ENCODE measurements at regions not wholly inside any gene's neighbourhood (a gene's known extent, or its start where the extent isn't known, plus 50 kb on each side); places are given as distances from the start of the nearest gene placed in this dataset.

- H3K36me3 ChIP-seq (ENCODE audit: insufficient read depth, low read length), result no peaks in the 10 kb centered on the region
- H3K9me3 ChIP-seq (ENCODE audit: low read length), result no peaks in the 10 kb centered on the region
- H3K27me3 ChIP-seq (ENCODE audit: insufficient read depth, low read length), result no peaks in the 10 kb centered on the region
- H3K4me1 ChIP-seq (ENCODE audit: insufficient read depth, low read length), result no peaks in the 10 kb centered on the region
- H3K4me3 ChIP-seq (ENCODE audit: low read length), result no peak overlapping the region
- no peak overlapping the region for H2AFZ ChIP-seq (ENCODE audit: low read depth, low read length)
Observed at GRCh38 chr3:22349215-22349851, 598.3 kb upstream of the ZNF385D start.

GRCh38 chr3:22351806-22352205 is 600.8 kb upstream of the ZNF385D start:
- Histone ChIP-seq H3K4me3 (ENCODE audit: low read length) (no peak overlapping the region), H3K4me1 (ENCODE audit: insufficient read depth, low read length) (no peaks in the 10 kb centered on the region)

GRCh38 chr3:22353126-22353525 is 602.1 kb upstream of the ZNF385D start:
- no peaks in the 10 kb centered on the region for H3K36me3 ChIP-seq (ENCODE audit: insufficient read depth, low read length)
- H3K27me3 ChIP-seq (ENCODE audit: insufficient read depth, low read length), result no peaks in the 10 kb centered on the region
- H2AFZ ChIP-seq (ENCODE audit: low read depth, low read length), result no peak overlapping the region
- no peaks in the 10 kb centered on the region for H3K9me3 ChIP-seq (ENCODE audit: low read length)
- no peaks in the 10 kb centered on the region for H3K4me1 ChIP-seq (ENCODE audit: insufficient read depth, low read length)
- H3K4me3 ChIP-seq (ENCODE audit: low read length), result no peak overlapping the region

More at GRCh38 chr3:22351806-22352205, 600.8 kb upstream of the ZNF385D start:
- no peaks in the 10 kb centered on the region for H3K36me3 ChIP-seq (ENCODE audit: insufficient read depth, low read length)
- no peak overlapping the region for H2AFZ ChIP-seq (ENCODE audit: low read depth, low read length)
- no peaks in the 10 kb centered on the region for H3K9me3 ChIP-seq (ENCODE audit: low read length)
- H3K27me3 ChIP-seq (ENCODE audit: insufficient read depth, low read length), result no peaks in the 10 kb centered on the region

GRCh38 chr3:22358334-22358733 is 607.3 kb upstream of the ZNF385D start:
- no peaks in the 10 kb centered on the region for H3K9me3 ChIP-seq (ENCODE audit: low read length)
- H2AFZ ChIP-seq (ENCODE audit: low read depth, low read length), result no peak overlapping the region
- H3K27me3 ChIP-seq (ENCODE audit: insufficient read depth, low read length), result no peaks in the 10 kb centered on the region
- no peaks in the 10 kb centered on the region for H3K4me1 ChIP-seq (ENCODE audit: insufficient read depth, low read length)
- H3K36me3 ChIP-seq (ENCODE audit: insufficient read depth, low read length), result no peaks in the 10 kb centered on the region
- no peak overlapping the region for H3K4me3 ChIP-seq (ENCODE audit: low read length)

- no peaks in the 10 kb centered on the region for H3K4me1 ChIP-seq (ENCODE audit: insufficient read depth, low read length)
- no peaks in the 10 kb centered on the region for H3K27me3 ChIP-seq (ENCODE audit: insufficient read depth, low read length)
- no peak overlapping the region for H3K4me3 ChIP-seq (ENCODE audit: low read length)
- no peaks in the 10 kb centered on the region for H3K9me3 ChIP-seq (ENCODE audit: low read length)
- no peak overlapping the region for H2AFZ ChIP-seq (ENCODE audit: low read depth, low read length)
- no peaks in the 10 kb centered on the region for H3K36me3 ChIP-seq (ENCODE audit: insufficient read depth, low read length)
Observed at GRCh38 chr3:22360164-22360563, 609.2 kb upstream of the ZNF385D start.

- H3K36me3 ChIP-seq (ENCODE audit: insufficient read depth, low read length), result no peaks in the 10 kb centered on the region
- H3K27me3 ChIP-seq (ENCODE audit: insufficient read depth, low read length), result no peaks in the 10 kb centered on the region
- H3K4me1 ChIP-seq (ENCODE audit: insufficient read depth, low read length), result no peaks in the 10 kb centered on the region
- no peak overlapping the region for H3K4me3 ChIP-seq (ENCODE audit: low read length)
- H2AFZ ChIP-seq (ENCODE audit: low read depth, low read length), result no peak overlapping the region
- no peaks in the 10 kb centered on the region for H3K9me3 ChIP-seq (ENCODE audit: low read length)
Observed at GRCh38 chr3:22360970-22361369, 610.0 kb upstream of the ZNF385D start.

- Histone ChIP-seq H3K4me3 (ENCODE audit: low read length) (no peak overlapping the region), H3K9me3 (ENCODE audit: low read length) (no peaks in the 10 kb centered on the region), H3K4me1 (ENCODE audit: insufficient read depth, low read length) (no peaks in the 10 kb centered on the region), H3K36me3 (ENCODE audit: insufficient read depth, low read length) (no peaks in the 10 kb centered on the region), H2AFZ (ENCODE audit: low read depth, low read length) (no peak overlapping the region), H3K27me3 (ENCODE audit: insufficient read depth, low read length) (no peaks in the 10 kb centered on the region)
Observed at GRCh38 chr3:22361521-22361920, 610.5 kb upstream of the ZNF385D start.

- H3K4me1 ChIP-seq (ENCODE audit: insufficient read depth, low read length), result no peaks in the 10 kb centered on the region
- H3K9me3 ChIP-seq (ENCODE audit: low read length), result no peaks in the 10 kb centered on the region
- no peaks in the 10 kb centered on the region for H3K27me3 ChIP-seq (ENCODE audit: insufficient read depth, low read length)
- H3K4me3 ChIP-seq (ENCODE audit: low read length), result no peak overlapping the region
- H2AFZ ChIP-seq (ENCODE audit: low read depth, low read length), result no peak overlapping the region
- no peaks in the 10 kb centered on the region for H3K36me3 ChIP-seq (ENCODE audit: insufficient read depth, low read length)
Observed at GRCh38 chr3:22364851-22365250, 613.8 kb upstream of the ZNF385D start.

- Histone ChIP-seq H3K4me3 (ENCODE audit: low read length) (no peak overlapping the region), H3K9me3 (ENCODE audit: low read length) (no peaks in the 10 kb centered on the region), H3K4me1 (ENCODE audit: insufficient read depth, low read length) (no peaks in the 10 kb centered on the region), H2AFZ (ENCODE audit: low read depth, low read length) (no peak overlapping the region), H3K36me3 (ENCODE audit: insufficient read depth, low read length) (no peaks in the 10 kb centered on the region), H3K27me3 (ENCODE audit: insufficient read depth, low read length) (peaks cover 15% of the 10 kb centered on the region)
Observed at GRCh38 chr3:22366781-22367180, 615.8 kb upstream of the ZNF385D start.

- Histone ChIP-seq H3K4me1 (ENCODE audit: insufficient read depth, low read length) (no peaks in the 10 kb centered on the region), H3K27me3 (ENCODE audit: insufficient read depth, low read length) (peaks cover 40% of the 10 kb centered on the region), H3K9me3 (ENCODE audit: low read length) (no peaks in the 10 kb centered on the region), H2AFZ (ENCODE audit: low read depth, low read length) (no peak overlapping the region), H3K4me3 (ENCODE audit: low read length) (no peak overlapping the region), H3K36me3 (ENCODE audit: insufficient read depth, low read length) (no peaks in the 10 kb centered on the region)
Observed at GRCh38 chr3:22371036-22371435, 620.0 kb upstream of the ZNF385D start.

- Histone ChIP-seq H3K27me3 (ENCODE audit: insufficient read depth, low read length) (peaks cover 40% of the 10 kb centered on the region), H3K36me3 (ENCODE audit: insufficient read depth, low read length) (no peaks in the 10 kb centered on the region), H3K4me1 (ENCODE audit: insufficient read depth, low read length) (no peaks in the 10 kb centered on the region), H3K9me3 (ENCODE audit: low read length) (no peaks in the 10 kb centered on the region), H3K4me3 (ENCODE audit: low read length) (no peak overlapping the region), H2AFZ (ENCODE audit: low read depth, low read length) (no peak overlapping the region)
Observed at GRCh38 chr3:22371607-22372291, 620.7 kb upstream of the ZNF385D start.

- Histone ChIP-seq H3K4me1 (ENCODE audit: insufficient read depth, low read length) (no peaks in the 10 kb centered on the region), H3K36me3 (ENCODE audit: insufficient read depth, low read length) (no peaks in the 10 kb centered on the region), H3K4me3 (ENCODE audit: low read length) (no peak overlapping the region), H3K27me3 (ENCODE audit: insufficient read depth, low read length) (peaks cover 40% of the 10 kb centered on the region), H3K9me3 (ENCODE audit: low read length) (no peaks in the 10 kb centered on the region), H2AFZ (ENCODE audit: low read depth, low read length) (no peak overlapping the region)
Observed at GRCh38 chr3:22372292-22373062, 621.5 kb upstream of the ZNF385D start.

- peaks cover 40% of the 10 kb centered on the region for H3K27me3 ChIP-seq (ENCODE audit: insufficient read depth, low read length)
- no peak overlapping the region for H3K4me3 ChIP-seq (ENCODE audit: low read length)
Observed at GRCh38 chr3:22373182-22373581, 622.2 kb upstream of the ZNF385D start.

More at GRCh38 chr3:22373182-22373581, 622.2 kb upstream of the ZNF385D start:
- no peaks in the 10 kb centered on the region for H3K36me3 ChIP-seq (ENCODE audit: insufficient read depth, low read length)
- H3K4me1 ChIP-seq (ENCODE audit: insufficient read depth, low read length), result no peaks in the 10 kb centered on the region
- no peaks in the 10 kb centered on the region for H3K9me3 ChIP-seq (ENCODE audit: low read length)
- H2AFZ ChIP-seq (ENCODE audit: low read depth, low read length), result no peak overlapping the region
